H1 (cell line): ENCODE measurements at regions not wholly inside any gene's neighbourhood (a gene's known extent, or its start where the extent isn't known, plus 50 kb on each side); places are given as distances from the start of the nearest gene placed in this dataset.

ENCODE experiments used
- EP300 ChIP-seq, 2 experiments: IDR thresholded peaks; 1 replicate in 1 of 2; 2 replicates in 1 of 2; pipeline ENCODE4 v1.6.1; 2011 to 2012; ENCODE audit warnings: low read depth in 2 of 2, low read length in 2 of 2, mild to moderate bottlenecking in 2 of 2, borderline replicate concordance in 1 of 2, inconsistent platforms in 1 of 2, moderate library complexity in 1 of 2
- EZH2 ChIP-seq: fragments of 200-600 bp; sonication (generic); IDR thresholded peaks from 2 replicates; pipeline ENCODE4 v1.7.1; 2012; ENCODE audit warnings: low read depth, mild to moderate bottlenecking, moderate library complexity, low read length, inconsistent platforms; ENCODE audit not compliant: severe bottlenecking
- JUN ChIP-seq: IDR thresholded peaks from 2 replicates; pipeline ENCODE4 v1.6.1; 2011; ENCODE audit warnings: low read depth, mild to moderate bottlenecking, improper control_type of control experiment, low read length
- KDM5A ChIP-seq: fragments of 200-600 bp; IDR thresholded peaks from 2 replicates; pipeline ENCODE4 v1.7.1; 2012; ENCODE audit warnings: mild to moderate bottlenecking, low read length, inconsistent platforms, mixed read lengths
- NANOG ChIP-seq: IDR thresholded peaks from 2 replicates; pipeline ENCODE4 v1.6.1; 2011; ENCODE audit warnings: low read length, low read depth, mild to moderate bottlenecking, inconsistent platforms; ENCODE audit not compliant: insufficient read depth, poor library complexity, severe bottlenecking
- POLR2AphosphoS5 ChIP-seq: IDR thresholded peaks from 2 replicates; pipeline ENCODE4 v1.6.1; 2011; ENCODE audit warnings: low read depth, low read length
- TBP ChIP-seq: IDR thresholded peaks from 2 replicates; pipeline ENCODE4 v1.6.1; 2011; ENCODE audit warnings: low read depth, low read length, improper control_type of control experiment
- TCF12 ChIP-seq: IDR thresholded peaks from 2 replicates; pipeline ENCODE4 v1.6.1; 2011; ENCODE audit warnings: low read depth, mild to moderate bottlenecking, low read length
- YY1 ChIP-seq: IDR thresholded peaks from 2 replicates; pipeline ENCODE4 v1.6.1; 2011; ENCODE audit warnings: low read depth, mild to moderate bottlenecking, low read length
- TF ChIP-seq, protein P1 (sequence below), 3 experiments: IDR thresholded peaks; 1 replicate in 2 of 3; 2 replicates in 1 of 3; pipeline versions ENCODE4 v1.5.1 to v1.6.1; 2011; ENCODE audit warnings: low read length in 3 of 3, mild to moderate bottlenecking in 3 of 3, inconsistent platforms in 2 of 3, low read depth in 1 of 3, moderate library complexity in 1 of 3; ENCODE audit not compliant: insufficient read depth in 1 of 3; ENCODE audit errors: control extremely low read depth in 1 of 3
- TF ChIP-seq, protein P2 (sequence below): IDR thresholded peaks from 2 replicates; pipeline ENCODE4 v1.6.1; 2012; ENCODE audit warnings: low read length, inconsistent platforms

DNA sequence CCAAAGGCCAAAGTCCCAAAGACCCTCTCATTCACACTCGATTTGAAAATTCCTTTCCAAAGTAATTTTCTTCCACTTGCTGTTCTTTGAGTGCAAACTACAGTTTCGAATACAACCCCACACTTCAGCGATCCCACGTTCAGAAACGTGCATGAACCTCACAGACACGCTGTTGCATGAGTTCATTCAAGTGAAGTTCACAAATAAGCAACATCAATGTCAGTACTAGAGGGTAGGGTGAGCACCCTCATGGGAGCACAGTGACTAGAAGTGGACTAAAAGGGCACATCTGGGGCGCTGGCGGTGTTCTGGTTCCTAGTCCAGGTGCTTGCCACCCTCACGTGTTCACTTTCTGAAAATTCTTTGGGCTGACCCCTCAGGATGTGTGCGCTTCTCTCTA is 59.0 kb downstream of the FAM50B start:
- TF ChIP-seq, protein P1, sequence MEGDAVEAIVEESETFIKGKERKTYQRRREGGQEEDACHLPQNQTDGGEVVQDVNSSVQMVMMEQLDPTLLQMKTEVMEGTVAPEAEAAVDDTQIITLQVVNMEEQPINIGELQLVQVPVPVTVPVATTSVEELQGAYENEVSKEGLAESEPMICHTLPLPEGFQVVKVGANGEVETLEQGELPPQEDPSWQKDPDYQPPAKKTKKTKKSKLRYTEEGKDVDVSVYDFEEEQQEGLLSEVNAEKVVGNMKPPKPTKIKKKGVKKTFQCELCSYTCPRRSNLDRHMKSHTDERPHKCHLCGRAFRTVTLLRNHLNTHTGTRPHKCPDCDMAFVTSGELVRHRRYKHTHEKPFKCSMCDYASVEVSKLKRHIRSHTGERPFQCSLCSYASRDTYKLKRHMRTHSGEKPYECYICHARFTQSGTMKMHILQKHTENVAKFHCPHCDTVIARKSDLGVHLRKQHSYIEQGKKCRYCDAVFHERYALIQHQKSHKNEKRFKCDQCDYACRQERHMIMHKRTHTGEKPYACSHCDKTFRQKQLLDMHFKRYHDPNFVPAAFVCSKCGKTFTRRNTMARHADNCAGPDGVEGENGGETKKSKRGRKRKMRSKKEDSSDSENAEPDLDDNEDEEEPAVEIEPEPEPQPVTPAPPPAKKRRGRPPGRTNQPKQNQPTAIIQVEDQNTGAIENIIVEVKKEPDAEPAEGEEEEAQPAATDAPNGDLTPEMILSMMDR (IDR thresholded peaks at IDR 0.05; ENCODE audit: control extremely low read depth in 1 of 3, insufficient read depth in 1 of 3, low read depth in 1 of 3, low read length in 3 of 3) = no peak
- TF ChIP-seq YY1 (no peak), KDM5A (no peak), POLR2AphosphoS5 (no peak), TBP (no peak), TCF12 (no peak), NANOG (no peak), JUN (no peak), EP300 (IDR thresholded peaks at IDR 0.05; ENCODE audit: borderline replicate concordance in 1 of 2, low read depth in 2 of 2, low read length in 2 of 2) (no peak), EZH2 (no peak)
- TF ChIP-seq, protein P2, sequence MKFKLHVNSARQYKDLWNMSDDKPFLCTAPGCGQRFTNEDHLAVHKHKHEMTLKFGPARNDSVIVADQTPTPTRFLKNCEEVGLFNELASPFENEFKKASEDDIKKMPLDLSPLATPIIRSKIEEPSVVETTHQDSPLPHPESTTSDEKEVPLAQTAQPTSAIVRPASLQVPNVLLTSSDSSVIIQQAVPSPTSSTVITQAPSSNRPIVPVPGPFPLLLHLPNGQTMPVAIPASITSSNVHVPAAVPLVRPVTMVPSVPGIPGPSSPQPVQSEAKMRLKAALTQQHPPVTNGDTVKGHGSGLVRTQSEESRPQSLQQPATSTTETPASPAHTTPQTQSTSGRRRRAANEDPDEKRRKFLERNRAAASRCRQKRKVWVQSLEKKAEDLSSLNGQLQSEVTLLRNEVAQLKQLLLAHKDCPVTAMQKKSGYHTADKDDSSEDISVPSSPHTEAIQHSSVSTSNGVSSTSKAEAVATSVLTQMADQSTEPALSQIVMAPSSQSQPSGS = no peak
